CD4-positive, CD25-positive, alpha-beta regulatory T cell (primary cell): ENCODE measurements at regions not wholly inside any gene's neighbourhood (a gene's known extent, or its start where the extent isn't known, plus 50 kb on each side); places are given as distances from the start of the nearest gene placed in this dataset.
"Not testable (repeated sequence)": the region's sequence is repeated elsewhere in the genome, so short reads cannot be mapped to it uniquely, and the experiment has no call there.

Experiments
- ATAC-seq, 2 donors: fragments of 150-1000 bp; cut with Tn5 transposase; one replicate each; pipeline ENCODE4 v1.10.0; 2021; ENCODE audit warnings: low read depth in 2 of 2, moderate number of reproducible peaks in 2 of 2, moderate library complexity in 1 of 2
- DNase-seq, 3 donors: peaks; one replicate each; pipeline versions ENCODE4 v3.0.0 to v3.0.0-alpha.2; 2012 to 2022; ENCODE audit warnings: mixed read lengths in 1 of 3
- H3K27ac ChIP-seq: one replicate; pipeline ENCODE4 v1.7.0; 2013; ENCODE audit warnings: mild to moderate bottlenecking, low read length; ENCODE audit not compliant: insufficient read depth, poor library complexity, severe bottlenecking
- H3K27me3 ChIP-seq: one replicate; pipeline ENCODE4 v1.7.0; 2013; ENCODE audit warnings: low read length; ENCODE audit not compliant: control insufficient read depth, insufficient read depth
- H3K36me3 ChIP-seq: one replicate; pipeline ENCODE4 v1.7.0; 2013; ENCODE audit warnings: mild to moderate bottlenecking, low read length, moderate library complexity; ENCODE audit not compliant: control insufficient read depth, insufficient read depth
- H3K4me1 ChIP-seq: 2 replicates; pipeline ENCODE4 v1.7.0; 2013; ENCODE audit warnings: mild to moderate bottlenecking, low read length; ENCODE audit not compliant: insufficient read depth, control insufficient read depth, poor library complexity, severe bottlenecking
- H3K4me3 ChIP-seq: one replicate; pipeline ENCODE4 v1.7.0; 2013; ENCODE audit warnings: low read depth, mild to moderate bottlenecking, low read length, moderate library complexity
- H3K9me3 ChIP-seq, 2 experiments: 1 replicate in 1 of 2; 2 replicates in 1 of 2; pipeline ENCODE4 v1.7.0; 2013; ENCODE audit warnings: low read length in 2 of 2, mild to moderate bottlenecking in 1 of 2, moderate library complexity in 1 of 2; ENCODE audit not compliant: control insufficient read depth in 2 of 2
- H3K27ac Mint-ChIP-seq, 3 donors: one replicate each; pipeline ENCODE4 v1.8.0; 2020 to 2022; ENCODE audit warnings: mild to moderate bottlenecking in 3 of 3, mixed read lengths in 3 of 3, moderate library complexity in 2 of 3
- H3K27me3 Mint-ChIP-seq: one replicate; pipeline ENCODE4 v1.8.0; 2022; ENCODE audit warnings: mild to moderate bottlenecking, mixed read lengths
- H3K36me3 Mint-ChIP-seq: one replicate; pipeline ENCODE4 v1.8.0; 2020; ENCODE audit warnings: mixed read lengths
- H3K4me1 Mint-ChIP-seq, 4 donors: one replicate each; pipeline ENCODE4 v1.8.0; 2020 to 2022; ENCODE audit warnings: mixed read lengths in 4 of 4, mild to moderate bottlenecking in 1 of 4
- H3K4me3 Mint-ChIP-seq, 4 donors: one replicate each; pipeline ENCODE4 v1.8.0; 2020 to 2022; ENCODE audit warnings: mild to moderate bottlenecking in 4 of 4, mixed read lengths in 4 of 4, moderate library complexity in 3 of 4
- H3K9me3 Mint-ChIP-seq, 7 donors: one replicate each; pipeline ENCODE4 v1.8.0; 2020 to 2022; ENCODE audit warnings: mixed read lengths in 7 of 7, mild to moderate bottlenecking in 3 of 7, moderate library complexity in 2 of 7

- Mint-ChIP-seq H3K27me3 (no peaks in the 10 kb centered on the region), H3K4me1 (peaks cover 0 to 4% (median 0%) of the 10 kb centered on the region in 4 donors), H3K4me3 (no peak overlapping the region), H3K27ac (no peak overlapping the region), H3K36me3 (no peaks in the 10 kb centered on the region), H3K9me3 (no peaks in the 10 kb centered on the region)
- Histone ChIP-seq H3K27ac (no peak overlapping the region), H3K36me3 (no peaks in the 10 kb centered on the region), H3K27me3 (no peaks in the 10 kb centered on the region), H3K4me3 (no peak overlapping the region), H3K9me3 (no peaks in the 10 kb centered on the region), H3K4me1 (no peaks in the 10 kb centered on the region)
- DNase-seq (no peak), ATAC-seq (no peak)
Observed at GRCh38 chr1:185393205-185393604, 76.2 kb upstream of the IVNS1ABP start.

- Histone ChIP-seq H3K4me1 (no peaks in the 10 kb centered on the region), H3K9me3 (no peaks in the 10 kb centered on the region), H3K27ac (no peak overlapping the region), H3K27me3 (no peaks in the 10 kb centered on the region), H3K4me3 (no peak overlapping the region), H3K36me3 (no peaks in the 10 kb centered on the region)
- Mint-ChIP-seq H3K4me1 (peaks cover 0 to 16% (median 0%) of the 10 kb centered on the region in 4 donors), H3K4me3 (no peak overlapping the region), H3K9me3 (peaks cover 0 to 6% (median 3%) of the 10 kb centered on the region in 7 donors), H3K36me3 (no peaks in the 10 kb centered on the region), H3K27me3 (no peaks in the 10 kb centered on the region), H3K27ac (no peak overlapping the region)
- DNase-seq = no peak
- ATAC-seq = no peak
Observed at GRCh38 chr1:185388815-185389214, 71.8 kb upstream of the IVNS1ABP start.

GRCh38 chr1:185388346-185388745, 71.3 kb upstream of the IVNS1ABP start:
- H3K27me3 ChIP-seq = no peaks in the 10 kb centered on the region
- H3K9me3 ChIP-seq = no peaks in the 10 kb centered on the region
- ATAC-seq = no peak
- no peaks in the 10 kb centered on the region for H3K4me1 ChIP-seq
- Mint-ChIP-seq H3K4me1 (peaks cover 0 to 20% (median 0%) of the 10 kb centered on the region in 4 donors), H3K4me3 (no peak overlapping the region), H3K9me3 (peaks cover 0 to 6% (median 3%) of the 10 kb centered on the region in 7 donors), H3K36me3 (no peaks in the 10 kb centered on the region), H3K27me3 (no peaks in the 10 kb centered on the region), H3K27ac (no peak overlapping the region)
- no peak overlapping the region for H3K27ac ChIP-seq
- no peaks in the 10 kb centered on the region for H3K36me3 ChIP-seq
- DNase-seq = no peak
- no peak overlapping the region for H3K4me3 ChIP-seq

- H3K27ac Mint-ChIP-seq = peak overlapping the region in 1 of 3 donors; percentile 67
- H3K27me3 Mint-ChIP-seq = peaks cover 9% of the 10 kb centered on the region
- peaks cover 0 to 21% (median 3%) of the 10 kb centered on the region in 7 donors for H3K9me3 Mint-ChIP-seq
- Histone ChIP-seq H3K36me3 (no peaks in the 10 kb centered on the region), H3K4me1 (no peaks in the 10 kb centered on the region), H3K4me3 (no peak overlapping the region), H3K27ac (no peak overlapping the region), H3K27me3 (no peaks in the 10 kb centered on the region), H3K9me3 (no peaks in the 10 kb centered on the region)
- DNase-seq = no peak
- H3K4me3 Mint-ChIP-seq = no peak overlapping the region
- peaks cover 0 to 23% (median 0%) of the 10 kb centered on the region in 4 donors for H3K4me1 Mint-ChIP-seq
- H3K36me3 Mint-ChIP-seq = peaks cover 4% of the 10 kb centered on the region
- ATAC-seq = no peak
Observed at GRCh38 chr1:185385991-185386390, 68.9 kb upstream of the IVNS1ABP start.

GRCh38 chr1:185383805-185384204, 66.8 kb upstream of the IVNS1ABP start:
- H3K4me3 ChIP-seq, H3K27me3 ChIP-seq, ATAC-seq, H3K27ac Mint-ChIP-seq, H3K9me3 ChIP-seq, H3K4me1 ChIP-seq, H3K4me3 Mint-ChIP-seq, H3K36me3 Mint-ChIP-seq, H3K36me3 ChIP-seq, DNase-seq, H3K27ac ChIP-seq, H3K27me3 Mint-ChIP-seq: not testable (repeated sequence)
- peaks cover 0 to 25% (median 3%) of the 10 kb centered on the region in 7 donors for H3K9me3 Mint-ChIP-seq
- peaks cover 0 to 23% (median 0%) of the 10 kb centered on the region in 4 donors for H3K4me1 Mint-ChIP-seq

GRCh38 chr1:185377831-185378230, 60.8 kb upstream of the IVNS1ABP start:
- H3K9me3 Mint-ChIP-seq = peaks cover 0 to 15% (median 1%) of the 10 kb centered on the region in 7 donors
- peaks cover 4% of the 10 kb centered on the region for H3K36me3 Mint-ChIP-seq
- no peaks in the 10 kb centered on the region for H3K27me3 ChIP-seq
- H3K9me3 ChIP-seq = no peaks in the 10 kb centered on the region
- no peaks in the 10 kb centered on the region for H3K36me3 ChIP-seq
- DNase-seq = no peak
- no peak overlapping the region for H3K27ac Mint-ChIP-seq
- no peak for ATAC-seq
- no peak overlapping the region for H3K4me3 ChIP-seq
- peaks cover 9% of the 10 kb centered on the region for H3K27me3 Mint-ChIP-seq
- no peaks in the 10 kb centered on the region for H3K4me1 ChIP-seq
- no peak overlapping the region for H3K27ac ChIP-seq
- no peak overlapping the region for H3K4me3 Mint-ChIP-seq
- H3K4me1 Mint-ChIP-seq = peaks cover 7 to 15% (median 10%) of the 10 kb centered on the region in 4 donors

- Histone ChIP-seq H3K27ac (no peak overlapping the region), H3K36me3 (no peaks in the 10 kb centered on the region), H3K27me3 (no peaks in the 10 kb centered on the region), H3K4me3 (no peak overlapping the region), H3K9me3 (no peaks in the 10 kb centered on the region), H3K4me1 (no peaks in the 10 kb centered on the region)
- H3K4me1 Mint-ChIP-seq = peaks cover 7 to 15% (median 10%) of the 10 kb centered on the region in 4 donors
- ATAC-seq (no peak), DNase-seq (no peak)
- no peak overlapping the region for H3K4me3 Mint-ChIP-seq
- peaks cover 0 to 14% (median 1%) of the 10 kb centered on the region in 7 donors for H3K9me3 Mint-ChIP-seq
- H3K36me3 Mint-ChIP-seq = peaks cover 4% of the 10 kb centered on the region
- peaks cover 4% of the 10 kb centered on the region for H3K27me3 Mint-ChIP-seq
- H3K27ac Mint-ChIP-seq = no peak overlapping the region
Observed at GRCh38 chr1:185376840-185377635, 60.0 kb upstream of the IVNS1ABP start.

- Histone ChIP-seq H3K9me3 (no peaks in the 10 kb centered on the region), H3K4me1 (no peaks in the 10 kb centered on the region), H3K27me3 (no peaks in the 10 kb centered on the region), H3K36me3 (no peaks in the 10 kb centered on the region), H3K27ac (no peak overlapping the region), H3K4me3 (no peak overlapping the region)
- peaks cover 0 to 7% (median 0%) of the 10 kb centered on the region in 7 donors for H3K9me3 Mint-ChIP-seq
- no peaks in the 10 kb centered on the region for H3K36me3 Mint-ChIP-seq
- peaks cover 7 to 15% (median 10%) of the 10 kb centered on the region in 4 donors for H3K4me1 Mint-ChIP-seq
- H3K27ac Mint-ChIP-seq = no peak overlapping the region
- ATAC-seq (no peak), DNase-seq (no peak)
- H3K27me3 Mint-ChIP-seq = peaks cover under 1% of the 10 kb centered on the region
- H3K4me3 Mint-ChIP-seq = no peak overlapping the region
Observed at GRCh38 chr1:185376288-185376687, 59.2 kb upstream of the IVNS1ABP start.
